HG03097 (cell line): ENCODE measurements at regions not wholly inside any gene's neighbourhood (a gene's known extent, or its start where the extent isn't known, plus 50 kb on each side); places are given as distances from the start of the nearest gene placed in this dataset.
A peak's percentile ranks its signal among the peaks of the same experiment; 100 is the strongest.

Experiments
- ATAC-seq: cut with Tn5 transposase; IDR thresholded peaks from one replicate; pipeline ENCODE4 v1.9.1; 2021; ENCODE audit not compliant: unreplicated experiment, low FRiP score

DNA sequence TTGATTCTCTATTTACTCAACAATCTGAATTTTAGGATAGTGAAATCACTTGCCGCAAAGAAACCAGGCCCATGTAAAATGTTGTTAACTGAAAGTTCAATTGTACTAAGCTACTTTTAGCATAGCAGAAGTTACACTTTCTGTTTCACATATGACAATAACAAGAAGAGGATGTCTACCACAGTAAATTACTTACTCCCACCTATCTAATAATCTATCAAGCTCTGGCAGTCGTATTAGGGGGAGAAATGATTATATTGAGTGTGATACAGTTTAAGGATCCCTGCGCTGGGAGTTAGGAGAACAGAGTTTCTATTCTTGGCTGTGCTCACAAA is 66.5 kb upstream of the CAND1 start:
- peak; percentile 70 for ATAC-seq

DNA sequence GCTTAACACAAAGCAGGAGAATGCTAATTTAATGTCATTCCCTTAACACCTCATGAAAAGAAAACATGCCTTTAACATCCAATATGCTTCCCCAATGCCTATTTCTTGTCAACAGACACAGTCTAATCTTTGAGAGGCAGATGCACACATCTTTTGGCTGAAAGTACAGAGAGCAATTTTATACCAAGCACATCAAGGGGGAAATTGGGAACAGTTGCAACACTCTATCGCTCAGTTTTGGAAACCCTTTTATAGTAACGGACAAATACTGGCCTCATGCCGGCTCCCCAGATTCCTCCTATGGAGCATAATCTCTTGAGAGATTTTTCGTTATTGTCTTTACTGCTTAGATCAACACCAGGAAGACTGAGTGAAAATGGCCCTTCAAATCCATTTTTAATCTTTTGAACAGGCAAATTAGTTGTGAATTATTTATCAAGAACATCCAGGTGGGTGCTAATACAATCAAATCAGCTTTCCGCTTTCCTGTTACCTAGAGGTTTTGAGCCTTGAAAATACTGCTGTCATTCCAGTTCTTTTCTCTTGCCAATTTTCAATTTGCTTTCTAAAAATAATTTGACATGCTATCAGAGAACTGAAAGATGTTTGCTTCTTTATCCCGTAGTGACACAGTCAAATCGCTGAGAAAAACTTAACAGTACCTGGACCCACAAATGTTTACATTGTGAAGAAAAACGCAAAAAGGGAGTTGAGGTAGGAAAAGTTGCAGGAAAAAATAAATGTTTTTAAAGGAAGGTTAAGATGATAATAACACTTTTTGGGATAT is 60.7 kb upstream of the CAND1 start:
- no peak for ATAC-seq

DNA sequence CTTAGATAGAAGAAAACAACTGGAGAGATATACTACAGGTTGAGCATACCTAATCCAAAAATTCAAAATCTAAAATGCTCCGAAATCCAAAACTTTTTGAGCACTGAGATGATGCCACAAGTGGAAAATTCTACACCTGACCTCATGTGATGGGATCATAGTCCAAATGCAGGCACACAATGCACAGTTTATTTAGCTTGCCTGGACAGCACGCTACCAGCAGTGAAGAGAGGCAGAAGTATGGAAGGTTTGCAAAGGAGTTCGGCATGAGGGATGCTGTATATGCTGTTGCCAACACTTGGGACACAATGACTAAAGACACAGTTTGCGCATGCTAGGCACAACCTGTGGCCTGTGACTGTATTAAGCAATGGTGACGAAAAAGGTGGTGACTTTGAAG is 58.1 kb upstream of the CAND1 start:
- ATAC-seq, result no peak

DNA sequence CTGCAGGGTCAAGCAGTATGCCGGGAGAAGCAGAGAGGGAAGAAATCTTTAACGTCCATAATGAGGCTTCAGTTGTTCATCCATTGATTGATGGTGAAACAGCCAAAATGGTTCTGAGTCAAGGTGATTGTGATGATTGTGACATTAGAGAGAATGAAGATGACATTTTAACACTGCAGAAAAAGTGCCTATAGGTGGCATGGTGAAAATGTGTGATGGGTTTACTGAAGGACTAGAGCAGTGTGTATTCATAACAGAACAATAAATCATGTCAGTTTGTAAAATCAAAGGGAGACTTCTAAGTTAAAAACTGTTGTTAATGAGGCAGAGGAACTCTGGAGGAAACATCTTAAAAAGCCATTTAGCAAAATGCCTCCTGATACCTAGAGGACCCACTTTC is 57.7 kb upstream of the CAND1 start:
- no peak for ATAC-seq

DNA sequence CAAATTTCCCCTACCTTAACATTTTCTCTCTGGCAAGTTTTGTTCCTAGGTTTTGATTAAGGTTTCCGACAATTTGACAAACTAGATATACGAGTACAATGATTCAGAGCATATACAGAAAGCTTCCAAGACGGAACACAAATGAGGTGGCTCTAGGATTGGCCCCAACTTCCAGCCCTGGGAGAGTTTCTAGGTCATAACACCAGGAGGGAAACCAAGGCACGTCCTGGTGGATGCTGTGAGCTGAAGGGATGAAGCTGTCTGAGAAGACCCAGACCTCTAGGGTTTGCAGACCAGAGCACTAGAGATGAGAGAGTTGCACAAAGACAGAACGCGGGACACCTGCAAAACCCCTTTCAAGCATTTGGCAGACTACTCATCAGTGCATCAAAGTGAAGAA is 51.5 kb upstream of the CAND1 start:
- no peak for ATAC-seq
